ENCODE measurements at regions not wholly inside any gene's neighbourhood (a gene's known extent, or its start where the extent isn't known, plus 50 kb on each side); places are given as distances from the start of the nearest gene placed in this dataset.

DNA sequence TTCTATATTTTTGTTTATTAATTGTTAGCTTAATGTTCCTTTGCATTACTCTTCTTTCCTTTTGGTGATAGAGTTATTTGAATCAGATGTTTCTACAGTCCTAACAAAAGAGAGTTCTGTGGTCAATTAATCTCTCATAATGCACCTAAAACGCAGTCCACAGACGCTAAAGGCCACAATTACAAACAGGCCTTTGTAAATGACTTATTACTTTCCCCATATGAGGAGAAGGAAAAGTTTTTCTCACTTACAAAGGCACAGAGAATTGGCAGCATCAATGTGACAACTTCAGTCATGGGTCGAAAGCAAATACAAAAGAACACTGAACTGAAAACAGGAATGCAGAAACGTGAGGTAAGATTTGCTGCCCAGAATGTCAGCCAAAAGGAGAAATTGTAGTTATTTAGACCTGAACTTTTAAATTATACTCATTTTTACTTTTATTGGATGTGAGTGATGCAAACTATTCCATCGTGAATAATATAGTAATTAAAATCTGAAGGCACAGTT, 142.0 kb upstream of the SYT10 start:
- ATAC-seq (ENCODE audit: poor library complexity), result no peak
- intact Hi-C loops (cut with DNase I, micrococcal nuclease), result no loop called here
- Mint-ChIP-seq H3K4me1 (ENCODE audit: low read depth) (no peaks in the 10 kb centered on the region), H3K4me3 (no peak overlapping the region), H3K27me3 (no peaks in the 10 kb centered on the region), H3K36me3 (ENCODE audit: low read depth) (no peaks in the 10 kb centered on the region), H3K9me3 (peaks cover 19% of the 10 kb centered on the region), H3K27ac (no peak overlapping the region)
- Histone ChIP-seq H3K9me3 (ENCODE audit: control insufficient read depth in 1 of 2, insufficient read depth in 1 of 2, low read length in 2 of 2) (peaks cover 0 to 4% of the 10 kb centered on the region in 2 experiments), H3K4me3 (ENCODE audit: low read length) (no peak overlapping the region), H3K4me1 (ENCODE audit: insufficient read depth, low read length) (no peaks in the 10 kb centered on the region), H3K27me3 (ENCODE audit: control insufficient read depth in 1 of 2, insufficient read depth in 2 of 2, low read length in 2 of 2) (no peaks in the 10 kb centered on the region), H3K27ac (ENCODE audit: low read depth in 1 of 2, low read length in 2 of 2) (no peak overlapping the region), H3K36me3 (ENCODE audit: insufficient read depth, low read length) (no peaks in the 10 kb centered on the region)
- DNase-seq, result no peak
- TF ChIP-seq, protein P1, sequence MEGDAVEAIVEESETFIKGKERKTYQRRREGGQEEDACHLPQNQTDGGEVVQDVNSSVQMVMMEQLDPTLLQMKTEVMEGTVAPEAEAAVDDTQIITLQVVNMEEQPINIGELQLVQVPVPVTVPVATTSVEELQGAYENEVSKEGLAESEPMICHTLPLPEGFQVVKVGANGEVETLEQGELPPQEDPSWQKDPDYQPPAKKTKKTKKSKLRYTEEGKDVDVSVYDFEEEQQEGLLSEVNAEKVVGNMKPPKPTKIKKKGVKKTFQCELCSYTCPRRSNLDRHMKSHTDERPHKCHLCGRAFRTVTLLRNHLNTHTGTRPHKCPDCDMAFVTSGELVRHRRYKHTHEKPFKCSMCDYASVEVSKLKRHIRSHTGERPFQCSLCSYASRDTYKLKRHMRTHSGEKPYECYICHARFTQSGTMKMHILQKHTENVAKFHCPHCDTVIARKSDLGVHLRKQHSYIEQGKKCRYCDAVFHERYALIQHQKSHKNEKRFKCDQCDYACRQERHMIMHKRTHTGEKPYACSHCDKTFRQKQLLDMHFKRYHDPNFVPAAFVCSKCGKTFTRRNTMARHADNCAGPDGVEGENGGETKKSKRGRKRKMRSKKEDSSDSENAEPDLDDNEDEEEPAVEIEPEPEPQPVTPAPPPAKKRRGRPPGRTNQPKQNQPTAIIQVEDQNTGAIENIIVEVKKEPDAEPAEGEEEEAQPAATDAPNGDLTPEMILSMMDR (IDR thresholded peaks at IDR 0.05), result no peak
- CTCF ChIA-PET, result no interaction called here
- POLR2A ChIA-PET, result no interaction called here

DNA sequence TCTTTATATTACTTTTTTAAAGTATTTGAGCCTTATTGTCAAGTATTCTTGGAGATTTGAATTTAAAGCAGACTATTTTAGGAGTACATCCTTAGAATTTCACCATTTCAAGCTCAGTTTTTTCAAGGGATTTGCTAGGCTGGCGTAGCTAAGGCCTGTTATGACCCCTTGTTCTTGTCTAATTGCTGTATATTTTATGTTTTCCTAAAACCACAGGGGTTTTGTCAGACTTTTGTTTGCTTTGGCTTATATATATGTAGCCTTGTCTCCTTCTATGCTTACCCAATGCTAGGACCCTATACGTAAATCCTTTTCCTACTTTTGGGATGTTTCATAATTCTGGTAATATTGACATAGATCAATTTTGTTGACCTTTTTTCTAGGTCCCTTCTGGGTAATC, 147.0 kb upstream of the SYT10 start:
- CTCF ChIA-PET, result no interaction called here
- intact Hi-C loops (cut with DNase I, micrococcal nuclease), result no loop called here

DNA sequence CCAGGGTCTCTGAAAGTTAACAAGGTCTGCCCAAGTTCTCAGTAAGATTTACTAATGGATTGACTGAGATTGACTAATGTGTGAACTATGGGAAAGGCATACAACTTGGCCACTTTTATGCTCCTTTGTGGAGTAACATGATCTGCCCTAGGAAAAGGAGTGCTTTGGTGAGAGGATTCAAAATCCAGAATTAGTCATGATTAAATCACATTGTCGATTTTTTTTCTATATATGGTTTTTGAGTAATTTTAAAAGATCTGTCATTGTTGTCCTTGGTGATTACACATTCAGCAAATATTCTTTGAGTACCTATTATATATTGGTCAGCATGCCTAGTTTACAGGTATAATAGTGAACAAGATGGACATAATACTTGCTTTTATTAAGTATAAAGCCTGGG, 147.7 kb upstream of the SYT10 start:
- Mint-ChIP-seq H3K27me3 (no peaks in the 10 kb centered on the region), H3K4me1 (ENCODE audit: low read depth) (no peaks in the 10 kb centered on the region), H3K9me3 (peaks cover 2% of the 10 kb centered on the region), H3K4me3 (no peak overlapping the region), H3K27ac (no peak overlapping the region), H3K36me3 (ENCODE audit: low read depth) (no peaks in the 10 kb centered on the region)
- H3K27ac ChIP-seq (ENCODE audit: low read depth in 1 of 2, low read length in 2 of 2), result no peak overlapping the region
- no peak overlapping the region for H3K4me3 ChIP-seq (ENCODE audit: low read length)
- TF ChIP-seq, protein P1 (IDR thresholded peaks at IDR 0.05), result no peak
- H3K36me3 ChIP-seq (ENCODE audit: insufficient read depth, low read length), result no peaks in the 10 kb centered on the region
- intact Hi-C loops (cut with DNase I, micrococcal nuclease), result no loop called here
- POLR2A ChIA-PET, result no interaction called here
- CTCF ChIA-PET, result no interaction called here
- no peaks in the 10 kb centered on the region for H3K27me3 ChIP-seq (ENCODE audit: control insufficient read depth in 1 of 2, insufficient read depth in 2 of 2, low read length in 2 of 2)
- no peak for ATAC-seq (ENCODE audit: poor library complexity)
- peaks cover 0 to 4% of the 10 kb centered on the region in 2 experiments for H3K9me3 ChIP-seq (ENCODE audit: control insufficient read depth in 1 of 2, insufficient read depth in 1 of 2, low read length in 2 of 2)
- DNase-seq, result no peak
- H3K4me1 ChIP-seq (ENCODE audit: insufficient read depth, low read length), result no peaks in the 10 kb centered on the region

More for the DNA sequence above, 147.0 kb upstream of the SYT10 start:
- Histone ChIP-seq H3K9me3 (ENCODE audit: control insufficient read depth in 1 of 2, insufficient read depth in 1 of 2, low read length in 2 of 2) (peaks cover 0 to 4% of the 10 kb centered on the region in 2 experiments), H3K27ac (ENCODE audit: low read depth in 1 of 2, low read length in 2 of 2) (no peak overlapping the region), H3K4me1 (ENCODE audit: insufficient read depth, low read length) (no peaks in the 10 kb centered on the region), H3K27me3 (ENCODE audit: control insufficient read depth in 1 of 2, insufficient read depth in 2 of 2, low read length in 2 of 2) (no peaks in the 10 kb centered on the region), H3K36me3 (ENCODE audit: insufficient read depth, low read length) (no peaks in the 10 kb centered on the region), H3K4me3 (ENCODE audit: low read length) (no peak overlapping the region)
- no peak overlapping the region for H3K27ac Mint-ChIP-seq
- no peaks in the 10 kb centered on the region for H3K4me1 Mint-ChIP-seq (ENCODE audit: low read depth)
- DNase-seq, result no peak
- TF ChIP-seq, protein P1 (IDR thresholded peaks at IDR 0.05), result no peak
- H3K9me3 Mint-ChIP-seq, result peaks cover 2% of the 10 kb centered on the region
- no peaks in the 10 kb centered on the region for H3K36me3 Mint-ChIP-seq (ENCODE audit: low read depth)
- no peaks in the 10 kb centered on the region for H3K27me3 Mint-ChIP-seq
- H3K4me3 Mint-ChIP-seq, result no peak overlapping the region
- POLR2A ChIA-PET, result no interaction called here
- ATAC-seq (ENCODE audit: poor library complexity), result no peak
